ENCODE measurements at regions not wholly inside any gene's neighbourhood (a gene's known extent, or its start where the extent isn't known, plus 50 kb on each side); places are given as distances from the start of the nearest gene placed in this dataset.

GRCh38 chr15:49751191-49751590 lies 130.3 kb downstream of the DTWD1 start:
- DNase-seq (ENCODE audit: low read depth, low spot score) = no peak

GRCh38 chr15:49751751-49752150 lies 130.9 kb downstream of the DTWD1 start:
- DNase-seq (ENCODE audit: low read depth, low spot score) = no peak

GRCh38 chr15:49752517-49752916 lies 131.7 kb downstream of the DTWD1 start:
- DNase-seq (ENCODE audit: low read depth, low spot score) = no peak

GRCh38 chr15:49758456-49758855 lies 137.6 kb downstream of the DTWD1 start:
- DNase-seq (ENCODE audit: low read depth, low spot score) = no peak

GRCh38 chr15:49758856-49759255 lies 138.0 kb downstream of the DTWD1 start:
- no peak for DNase-seq (ENCODE audit: low read depth, low spot score)

GRCh38 chr15:49760749-49761148 lies 139.9 kb downstream of the DTWD1 start:
- no peak for DNase-seq (ENCODE audit: low read depth, low spot score)

GRCh38 chr15:49769225-49769624 lies 148.4 kb downstream of the DTWD1 start:
- no peak for DNase-seq (ENCODE audit: low read depth, low spot score)

- no peak for DNase-seq (ENCODE audit: low read depth, low spot score)
These were observed 168.6 kb downstream of the DTWD1 start for GRCh38 chr15:49789436-49789835.

GRCh38 chr15:49793943-49794342 lies 173.1 kb downstream of the DTWD1 start:
- DNase-seq (ENCODE audit: low read depth, low spot score) = no peak

GRCh38 chr15:49801796-49802195 lies 180.9 kb downstream of the DTWD1 start:
- DNase-seq (ENCODE audit: low read depth, low spot score) = no peak
